Osteoblast (primary cell): ENCODE measurements at regions not wholly inside any gene's neighbourhood (a gene's known extent, or its start where the extent isn't known, plus 50 kb on each side); places are given as distances from the start of the nearest gene placed in this dataset.

ENCODE experiments used
- DNase-seq: peaks from one replicate; pipeline ENCODE4 v3.0.0; 2011; ENCODE audit warnings: low spot score, mixed read lengths; ENCODE audit not compliant: insufficient read length; ENCODE audit errors: missing footprints
- H2AFZ ChIP-seq: 2 replicates; pipeline ENCODE4 v1.6.0; 2011; ENCODE audit warnings: mild to moderate bottlenecking, low read length
- H3K27ac ChIP-seq: 2 replicates; pipeline ENCODE4 v1.5.1; 2011; ENCODE audit warnings: mild to moderate bottlenecking, low read depth, low read length, moderate library complexity
- H3K27me3 ChIP-seq: 2 replicates; pipeline ENCODE4 v1.6.0; 2012; ENCODE audit warnings: mild to moderate bottlenecking, control low read depth, inconsistent platforms, low read length, moderate library complexity; ENCODE audit not compliant: insufficient read depth
- H3K36me3 ChIP-seq: 2 replicates; pipeline ENCODE4 v1.5.1; 2011; ENCODE audit warnings: mild to moderate bottlenecking, low read length, control low read depth, moderate library complexity; ENCODE audit not compliant: insufficient read depth
- H3K4me1 ChIP-seq: 2 replicates; pipeline ENCODE4 v1.5.1; 2011; ENCODE audit warnings: mild to moderate bottlenecking, low read length, control low read depth, moderate library complexity; ENCODE audit not compliant: insufficient read depth
- H3K4me2 ChIP-seq: 2 replicates; pipeline ENCODE4 v1.6.0; 2011; ENCODE audit warnings: mild to moderate bottlenecking, low read length; ENCODE audit not compliant: insufficient read depth
- H3K4me3 ChIP-seq: fragments of 200-600 bp; sonication (generic); 3 replicates; pipeline ENCODE4 v1.5.1; 2012; ENCODE audit warnings: mild to moderate bottlenecking, low read length, inconsistent platforms; ENCODE audit not compliant: insufficient read depth
- H3K79me2 ChIP-seq: 2 replicates; pipeline ENCODE4 v1.6.0; 2012; ENCODE audit warnings: mild to moderate bottlenecking, low read length, control low read depth, inconsistent platforms; ENCODE audit not compliant: insufficient read depth
- H3K9me3 ChIP-seq: 2 replicates; pipeline ENCODE4 v1.5.1; 2011; ENCODE audit warnings: low read depth, low read length, control low read depth
- H4K20me1 ChIP-seq: 2 replicates; pipeline ENCODE4 v1.6.0; 2012; ENCODE audit warnings: mild to moderate bottlenecking, low read length, control low read depth; ENCODE audit not compliant: insufficient read depth
- CTCF ChIP-seq: IDR thresholded peaks from 2 replicates; pipeline ENCODE4 v1.5.1; 2011; ENCODE audit warnings: mild to moderate bottlenecking, low read depth, low read length, moderate library complexity; ENCODE audit errors: extremely low read depth

GRCh38 chr11:15453211-15453765 is 338.6 kb downstream of the INSC start:
- Histone ChIP-seq H4K20me1 (no peaks in the 10 kb centered on the region), H3K4me2 (no peak overlapping the region), H3K79me2 (no peaks in the 10 kb centered on the region), H3K9me3 (no peaks in the 10 kb centered on the region), H3K4me1 (no peaks in the 10 kb centered on the region), H3K36me3 (no peaks in the 10 kb centered on the region), H3K27ac (no peak overlapping the region), H3K4me3 (no peak overlapping the region), H2AFZ (no peak overlapping the region), H3K27me3 (no peaks in the 10 kb centered on the region)
- no peak for TF ChIP-seq CTCF
- no peak for DNase-seq

- Histone ChIP-seq H2AFZ (no peak overlapping the region), H3K36me3 (no peaks in the 10 kb centered on the region), H3K4me2 (no peak overlapping the region), H4K20me1 (no peaks in the 10 kb centered on the region), H3K27ac (no peak overlapping the region), H3K9me3 (no peaks in the 10 kb centered on the region), H3K79me2 (no peaks in the 10 kb centered on the region), H3K27me3 (no peaks in the 10 kb centered on the region), H3K4me1 (no peaks in the 10 kb centered on the region), H3K4me3 (no peak overlapping the region)
- no peak for DNase-seq
- no peak for TF ChIP-seq CTCF
These were observed 353.7 kb downstream of the INSC start for GRCh38 chr11:15468466-15468865.

- Histone ChIP-seq H3K4me3 (no peak overlapping the region), H3K9me3 (no peaks in the 10 kb centered on the region), H3K27me3 (no peaks in the 10 kb centered on the region), H3K4me2 (no peak overlapping the region), H3K36me3 (no peaks in the 10 kb centered on the region), H3K79me2 (no peaks in the 10 kb centered on the region), H4K20me1 (no peaks in the 10 kb centered on the region), H3K27ac (no peak overlapping the region), H2AFZ (no peak overlapping the region), H3K4me1 (no peaks in the 10 kb centered on the region)
- TF ChIP-seq CTCF, result no peak
- no peak for DNase-seq
These were observed 356.5 kb downstream of the INSC start for GRCh38 chr11:15471048-15471894.

- Histone ChIP-seq H3K79me2 (no peaks in the 10 kb centered on the region), H3K27ac (no peak overlapping the region), H3K9me3 (no peaks in the 10 kb centered on the region), H4K20me1 (no peaks in the 10 kb centered on the region), H3K36me3 (no peaks in the 10 kb centered on the region), H3K4me1 (no peaks in the 10 kb centered on the region), H3K4me2 (no peak overlapping the region), H3K27me3 (no peaks in the 10 kb centered on the region), H2AFZ (no peak overlapping the region), H3K4me3 (no peak overlapping the region)
- TF ChIP-seq CTCF, result no peak
- no peak for DNase-seq
These were observed 357.4 kb downstream of the INSC start for GRCh38 chr11:15471895-15472799.
